Right lobe of liver (tissue), 4 donors: ENCODE measurements at regions not wholly inside any gene's neighbourhood (a gene's known extent, or its start where the extent isn't known, plus 50 kb on each side); places are given as distances from the start of the nearest gene placed in this dataset.

Experiments used
- CTCF ChIP-seq, 4 donors: fragments of 200-600 bp in 3 of 4; fragments of 450-650 bp in 1 of 4; IDR thresholded peaks; one replicate each; pipeline versions ENCODE4 v1.5.1 to v1.8.0; 2016 to 2022; ENCODE audit warnings: antibody characterized with exemption in 4 of 4, mild to moderate bottlenecking in 2 of 4
- POLR2A ChIP-seq: fragments of 450-650 bp; IDR thresholded peaks from one replicate; pipeline ENCODE4 v1.6.1; 2017; ENCODE audit warnings: antibody characterized with exemption, mild to moderate bottlenecking
- donor health status: DM: no; HTN: no; CAD: no.
- donor health status: DM: no; HTN: no; CAD: no.
- donor health status: DM: no; HTN: yes; CAD: no.

GRCh38 chr1:87853576-87854351 is 525.1 kb downstream of the LMO4 start:
- TF ChIP-seq CTCF (IDR thresholded peaks at IDR 0.05) (no peak), POLR2A (no peak)
